HG02571 (cell line): ENCODE measurements at regions not wholly inside any gene's neighbourhood (a gene's known extent, or its start where the extent isn't known, plus 50 kb on each side); places are given as distances from the start of the nearest gene placed in this dataset.
"Not testable (repeated sequence)": the region's sequence is repeated elsewhere in the genome, so short reads cannot be mapped to it uniquely, and the experiment has no call there.

Experiments
- ATAC-seq: cut with Tn5 transposase; IDR thresholded peaks from one replicate; pipeline ENCODE4 v1.9.1; 2021; ENCODE audit warnings: mild to moderate bottlenecking, moderate library complexity; ENCODE audit not compliant: unreplicated experiment

GRCh38 chr1:157330177-157330576 is 192.0 kb upstream of the ETV3 start:
- not testable (repeated sequence) for ATAC-seq

DNA sequence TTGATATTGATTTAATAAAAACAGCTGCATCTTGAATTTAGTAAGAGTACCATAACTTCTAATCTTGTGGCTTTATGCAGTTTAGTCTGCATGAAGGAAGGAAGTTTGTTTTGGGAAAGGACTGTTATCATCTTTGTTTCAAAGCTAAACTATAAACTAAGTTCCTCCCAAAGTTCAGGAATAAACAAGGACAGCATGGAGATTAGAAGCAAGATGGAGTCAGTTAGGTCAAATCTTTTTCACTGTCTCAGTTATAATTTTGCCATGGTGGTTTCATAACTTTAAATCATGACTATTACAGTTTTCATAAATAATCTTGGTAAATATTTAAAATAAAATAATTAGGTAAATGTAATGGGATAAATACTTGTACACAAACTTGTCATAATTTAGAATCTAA is 189.9 kb upstream of the ETV3 start:
- ATAC-seq = not testable (repeated sequence)

GRCh38 chr1:157326173-157326859 is 188.1 kb upstream of the ETV3 start:
- ATAC-seq = no peak

GRCh38 chr1:157325220-157325619 is 187.0 kb upstream of the ETV3 start:
- ATAC-seq = no peak

GRCh38 chr1:157321972-157322371 is 183.8 kb upstream of the ETV3 start:
- ATAC-seq = not testable (repeated sequence)

- ATAC-seq = no peak
These were observed 181.4 kb upstream of the ETV3 start for GRCh38 chr1:157319567-157319966.

GRCh38 chr1:157317229-157317628 is 179.0 kb upstream of the ETV3 start:
- not testable (repeated sequence) for ATAC-seq

- no peak for ATAC-seq
These were observed 177.3 kb upstream of the ETV3 start for GRCh38 chr1:157315544-157315943.

- ATAC-seq = no peak
These were observed 176.2 kb upstream of the ETV3 start for GRCh38 chr1:157314408-157314807.

DNA sequence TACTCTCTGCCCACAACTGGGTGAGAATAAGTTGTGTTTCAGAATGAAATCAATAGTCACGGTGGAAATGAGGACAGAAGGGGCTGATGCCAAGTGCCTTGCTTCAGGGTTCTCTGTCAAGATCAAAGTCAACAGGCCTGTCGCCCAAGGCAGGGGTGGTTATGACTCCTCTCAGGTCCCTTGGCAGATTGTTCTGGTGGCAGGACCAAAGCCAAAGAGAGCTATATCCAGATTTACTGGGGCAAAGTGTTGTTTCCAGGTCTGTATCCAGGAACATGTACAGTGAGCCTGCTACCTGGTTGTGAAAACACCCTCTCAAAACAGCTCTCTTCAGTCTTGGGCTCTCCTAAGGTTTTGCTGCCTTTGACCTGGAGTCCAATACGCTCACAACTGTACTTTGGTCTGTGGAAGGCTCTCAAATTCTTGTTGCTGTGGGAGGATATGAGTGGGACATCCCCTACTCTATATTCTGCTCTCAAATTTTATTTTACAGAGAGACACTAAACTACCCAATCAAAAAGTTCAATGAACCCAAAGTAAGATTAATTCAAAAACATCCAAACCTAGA is 175.1 kb upstream of the ETV3 start:
- no peak for ATAC-seq

DNA sequence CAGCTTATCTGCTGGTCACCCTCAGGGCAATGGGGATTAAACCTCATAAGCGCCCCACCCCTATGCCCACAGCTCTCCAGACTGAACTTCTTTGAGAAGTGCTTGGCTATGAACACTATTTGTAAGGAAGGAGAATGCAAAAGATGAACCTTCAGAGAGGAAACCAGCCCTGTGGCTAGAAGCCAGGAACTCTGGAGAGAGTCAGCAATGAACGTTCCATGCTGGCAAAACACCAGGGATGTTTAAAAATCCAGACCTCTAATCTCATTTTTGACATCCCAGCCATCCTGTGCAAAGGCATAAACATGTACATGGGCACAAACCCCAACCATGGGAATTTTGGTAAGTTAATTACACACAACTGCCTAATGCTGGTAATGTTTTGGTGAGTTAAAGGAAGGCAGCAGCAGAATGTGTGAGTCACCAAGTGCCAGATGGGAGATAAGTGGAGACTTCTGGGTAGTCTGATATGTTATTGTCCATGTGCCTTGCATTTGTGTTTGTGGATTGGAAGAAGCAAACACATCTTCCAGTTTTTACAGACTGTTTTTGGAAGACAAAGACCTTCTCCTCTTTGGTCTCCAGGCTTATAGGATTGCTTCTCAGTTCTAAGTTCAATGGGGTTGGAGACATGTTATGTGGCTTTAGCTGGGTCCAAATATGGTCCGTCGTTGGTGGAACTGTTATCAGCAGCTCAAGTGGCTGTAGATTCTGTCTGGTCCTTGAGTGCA is 174.1 kb upstream of the ETV3 start:
- no peak for ATAC-seq

GRCh38 chr1:157311730-157312081 is 173.5 kb upstream of the ETV3 start:
- ATAC-seq = no peak

DNA sequence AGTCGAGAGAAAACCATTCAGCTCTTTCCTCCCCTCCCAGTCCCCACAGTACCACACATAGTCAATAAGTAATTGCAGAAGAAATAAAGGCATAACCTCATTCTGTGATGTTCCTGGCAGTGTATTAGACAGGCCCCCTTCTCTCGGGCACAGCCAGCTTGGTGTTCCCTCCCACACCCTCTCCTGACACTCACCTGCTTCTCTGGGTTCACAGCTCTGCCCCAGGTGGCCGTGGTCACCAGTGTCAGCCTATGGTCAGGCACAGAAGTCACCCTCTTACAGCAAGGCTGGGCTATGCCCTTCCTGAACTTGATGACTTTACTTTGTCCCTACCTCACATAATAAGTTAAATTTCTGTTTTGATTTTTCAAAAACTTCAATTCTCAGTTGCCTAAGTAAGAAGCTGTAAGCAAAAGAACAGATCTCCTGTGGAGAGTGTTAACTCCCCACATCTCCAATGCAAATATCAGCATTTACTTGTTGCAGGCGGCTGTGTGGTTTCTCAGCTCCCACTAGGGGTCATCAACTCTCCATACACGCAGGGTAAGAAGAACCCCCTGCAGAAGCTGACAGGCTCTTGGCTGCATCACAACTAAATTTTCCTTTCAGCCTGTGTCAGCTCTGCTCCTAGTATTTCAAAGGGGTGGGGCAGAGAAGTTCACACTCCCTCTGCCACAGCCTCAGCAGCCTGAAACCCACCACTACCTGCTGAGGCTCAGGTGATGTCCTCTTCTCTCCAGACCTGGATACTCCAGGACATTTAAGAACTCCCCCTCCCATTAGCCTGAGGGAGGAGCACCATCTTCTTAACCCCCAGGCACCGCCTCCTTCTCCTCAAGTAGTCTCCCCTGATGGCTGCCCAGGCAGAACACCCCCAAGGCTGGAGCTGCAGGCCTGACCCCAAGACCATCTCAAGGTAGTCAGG is 172.9 kb upstream of the ETV3 start:
- not testable (repeated sequence) for ATAC-seq

- ATAC-seq = no peak
These were observed 172.2 kb upstream of the ETV3 start for GRCh38 chr1:157310401-157310800.

DNA sequence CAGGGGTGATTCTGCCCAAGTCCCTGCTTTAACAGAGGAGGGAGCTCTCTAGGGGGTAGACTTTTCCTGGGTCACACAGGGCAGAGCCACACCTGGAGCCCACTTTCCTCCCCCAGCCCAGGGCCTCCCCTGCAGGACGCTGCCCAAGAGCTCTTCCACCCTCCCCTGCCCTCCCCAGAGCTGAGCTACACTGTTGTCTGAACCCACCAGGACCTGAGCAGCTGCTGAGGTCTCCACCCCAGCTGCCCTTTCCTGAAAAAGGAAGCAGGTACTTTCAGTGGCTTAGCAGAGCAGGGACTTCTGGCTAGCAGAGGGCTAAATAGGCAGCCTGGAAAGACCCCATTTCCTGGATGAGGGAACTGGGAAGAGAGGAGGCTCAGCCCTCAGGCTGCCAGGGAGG is 169.3 kb upstream of the ETV3 start:
- ATAC-seq = no peak

DNA sequence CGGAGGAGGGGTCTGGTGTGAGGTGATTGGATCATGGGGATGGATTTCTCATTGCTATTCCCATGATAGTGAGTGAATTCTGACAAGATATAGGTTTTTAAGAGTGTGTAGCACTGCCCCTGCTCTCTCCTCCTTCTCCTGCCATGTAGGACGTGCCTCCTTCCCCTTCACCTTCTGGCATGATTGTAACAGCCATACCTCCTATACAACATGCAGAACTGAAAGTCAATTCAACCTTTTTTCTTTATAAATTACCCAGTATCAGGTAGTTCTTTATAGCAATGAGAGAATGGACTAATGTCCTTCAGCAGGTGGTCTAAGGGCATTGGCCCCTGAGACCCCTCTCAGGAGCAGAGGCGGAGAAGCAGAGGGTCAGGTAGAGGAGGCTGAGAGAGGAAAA is 168.7 kb upstream of the ETV3 start:
- ATAC-seq = no peak

DNA sequence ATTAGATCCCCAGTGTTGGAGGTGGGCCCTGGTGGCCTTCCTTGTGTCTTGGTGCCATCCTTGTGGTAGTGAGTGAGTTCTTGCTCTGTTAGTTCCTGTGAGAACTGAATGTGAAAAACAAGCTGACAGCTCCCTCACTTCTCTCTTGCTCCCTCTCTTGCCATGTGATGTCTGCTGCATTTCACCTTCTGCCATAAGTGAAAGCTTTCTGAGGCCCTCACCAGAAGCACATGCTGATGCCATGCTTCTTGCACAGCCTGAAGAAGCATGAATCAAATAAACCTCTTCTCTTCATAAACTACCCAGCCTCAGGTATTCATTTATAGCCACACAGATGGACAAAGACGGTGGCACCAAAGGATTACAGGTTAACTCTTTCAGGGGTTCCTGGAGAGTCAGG is 166.1 kb upstream of the ETV3 start:
- ATAC-seq = no peak

GRCh38 chr1:157302724-157303123 is 164.5 kb upstream of the ETV3 start:
- ATAC-seq = no peak

- no peak for ATAC-seq
These were observed 164.0 kb upstream of the ETV3 start for GRCh38 chr1:157302199-157302497.

- ATAC-seq = no peak
These were observed 163.4 kb upstream of the ETV3 start for GRCh38 chr1:157301477-157302198.
